ENCODE measurements at regions not wholly inside any gene's neighbourhood (a gene's known extent, or its start where the extent isn't known, plus 50 kb on each side); places are given as distances from the start of the nearest gene placed in this dataset.

GRCh38 chrX:39808471-39808917 is 289.3 kb downstream of the BCOR start:
- no peak for TF ChIP-seq TAF1 (conservative IDR thresholded peaks at IDR 0.05)
- TF ChIP-seq CTCF (IDR thresholded peaks at IDR 0.05; ENCODE audit: low read depth, low read length, missing input control): no peak
- no peak for TF ChIP-seq JUND (IDR thresholded peaks at IDR 0.05)
